A549 (cell line): ENCODE measurements at regions not wholly inside any gene's neighbourhood (a gene's known extent, or its start where the extent isn't known, plus 50 kb on each side); places are given as distances from the start of the nearest gene placed in this dataset.

ENCODE experiments used
- EP300 ChIP-seq, 2 experiments: fragments of >200 bp; sonication (Bioruptor Twin); formaldehyde crosslinking; IDR thresholded peaks; 2 replicates in 1 of 2; 3 replicates in 1 of 2; pipeline ENCODE4 v1.6.1; 2016 to 2017
- NR3C1 ChIP-seq: fragments of >200 bp; sonication (Bioruptor Twin); formaldehyde crosslinking; IDR thresholded peaks from 3 replicates; pipeline ENCODE4 v1.6.1; 2017
- POLR2A ChIP-seq: IDR thresholded peaks from 2 replicates; pipeline ENCODE4 v1.6.1; 2012; ENCODE audit warnings: mild to moderate bottlenecking, low read length
- ZSCAN20 ChIP-seq: fragments of 250-450 bp; sonication (Bioruptor Pico); IDR thresholded peaks from 2 replicates; pipeline ENCODE4 v1.8.0; 2022; ENCODE audit warnings: mild to moderate bottlenecking, moderate library complexity
- TF ChIP-seq, protein P1 (sequence below): fragments of >200 bp; sonication (Bioruptor Twin); formaldehyde crosslinking; IDR thresholded peaks from 3 replicates; pipeline ENCODE4 v1.5.1; 2016
- TF ChIP-seq, protein P2 (sequence below): fragments of >200 bp; sonication (Bioruptor Twin); formaldehyde crosslinking; IDR thresholded peaks from 3 replicates; pipeline ENCODE4 v1.6.1; 2016
- TF ChIP-seq, protein P3 (sequence below): IDR thresholded peaks from 2 replicates; pipeline ENCODE4 v1.6.1; 2012

DNA sequence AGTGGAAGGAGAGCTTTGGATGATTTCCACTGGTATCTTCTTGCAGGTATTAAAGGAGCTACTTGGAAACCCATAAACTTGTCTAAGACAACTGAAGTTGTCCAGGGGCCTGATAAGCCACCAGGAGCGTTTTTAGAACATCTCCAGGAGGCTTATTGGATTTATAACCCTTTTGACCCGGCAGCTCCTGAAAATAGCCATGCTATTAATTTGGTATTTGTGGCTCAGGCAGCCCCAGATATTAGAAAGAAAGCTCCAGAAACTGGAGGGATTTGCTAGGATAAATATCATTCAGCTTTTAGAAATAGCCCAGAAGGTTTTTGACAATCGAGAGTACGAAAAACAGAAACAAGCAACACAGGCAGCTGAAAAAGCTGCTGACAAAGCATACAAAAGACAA, 461.0 kb upstream of the HTR1E start:
- TF ChIP-seq, protein P1, sequence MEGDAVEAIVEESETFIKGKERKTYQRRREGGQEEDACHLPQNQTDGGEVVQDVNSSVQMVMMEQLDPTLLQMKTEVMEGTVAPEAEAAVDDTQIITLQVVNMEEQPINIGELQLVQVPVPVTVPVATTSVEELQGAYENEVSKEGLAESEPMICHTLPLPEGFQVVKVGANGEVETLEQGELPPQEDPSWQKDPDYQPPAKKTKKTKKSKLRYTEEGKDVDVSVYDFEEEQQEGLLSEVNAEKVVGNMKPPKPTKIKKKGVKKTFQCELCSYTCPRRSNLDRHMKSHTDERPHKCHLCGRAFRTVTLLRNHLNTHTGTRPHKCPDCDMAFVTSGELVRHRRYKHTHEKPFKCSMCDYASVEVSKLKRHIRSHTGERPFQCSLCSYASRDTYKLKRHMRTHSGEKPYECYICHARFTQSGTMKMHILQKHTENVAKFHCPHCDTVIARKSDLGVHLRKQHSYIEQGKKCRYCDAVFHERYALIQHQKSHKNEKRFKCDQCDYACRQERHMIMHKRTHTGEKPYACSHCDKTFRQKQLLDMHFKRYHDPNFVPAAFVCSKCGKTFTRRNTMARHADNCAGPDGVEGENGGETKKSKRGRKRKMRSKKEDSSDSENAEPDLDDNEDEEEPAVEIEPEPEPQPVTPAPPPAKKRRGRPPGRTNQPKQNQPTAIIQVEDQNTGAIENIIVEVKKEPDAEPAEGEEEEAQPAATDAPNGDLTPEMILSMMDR: no peak
- TF ChIP-seq, protein P2, sequence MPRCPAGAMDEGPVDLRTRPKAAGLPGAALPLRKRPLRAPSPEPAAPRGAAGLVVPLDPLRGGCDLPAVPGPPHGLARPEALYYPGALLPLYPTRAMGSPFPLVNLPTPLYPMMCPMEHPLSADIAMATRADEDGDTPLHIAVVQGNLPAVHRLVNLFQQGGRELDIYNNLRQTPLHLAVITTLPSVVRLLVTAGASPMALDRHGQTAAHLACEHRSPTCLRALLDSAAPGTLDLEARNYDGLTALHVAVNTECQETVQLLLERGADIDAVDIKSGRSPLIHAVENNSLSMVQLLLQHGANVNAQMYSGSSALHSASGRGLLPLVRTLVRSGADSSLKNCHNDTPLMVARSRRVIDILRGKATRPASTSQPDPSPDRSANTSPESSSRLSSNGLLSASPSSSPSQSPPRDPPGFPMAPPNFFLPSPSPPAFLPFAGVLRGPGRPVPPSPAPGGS: no peak
- no peak for TF ChIP-seq NR3C1
- TF ChIP-seq, protein P3, sequence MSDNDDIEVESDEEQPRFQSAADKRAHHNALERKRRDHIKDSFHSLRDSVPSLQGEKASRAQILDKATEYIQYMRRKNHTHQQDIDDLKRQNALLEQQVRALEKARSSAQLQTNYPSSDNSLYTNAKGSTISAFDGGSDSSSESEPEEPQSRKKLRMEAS: no peak
- no peak for TF ChIP-seq POLR2A
- TF ChIP-seq ZSCAN20 (CRISPR knock-in tag): no peak
- TF ChIP-seq EP300 (IDR thresholded peaks at IDR 0.05): no peak
